ENCODE measurements at regions not wholly inside any gene's neighbourhood (a gene's known extent, or its start where the extent isn't known, plus 50 kb on each side); places are given as distances from the start of the nearest gene placed in this dataset.
"Not testable (repeated sequence)": the region's sequence is repeated elsewhere in the genome, so short reads cannot be mapped to it uniquely, and the experiment has no call there.

DNA sequence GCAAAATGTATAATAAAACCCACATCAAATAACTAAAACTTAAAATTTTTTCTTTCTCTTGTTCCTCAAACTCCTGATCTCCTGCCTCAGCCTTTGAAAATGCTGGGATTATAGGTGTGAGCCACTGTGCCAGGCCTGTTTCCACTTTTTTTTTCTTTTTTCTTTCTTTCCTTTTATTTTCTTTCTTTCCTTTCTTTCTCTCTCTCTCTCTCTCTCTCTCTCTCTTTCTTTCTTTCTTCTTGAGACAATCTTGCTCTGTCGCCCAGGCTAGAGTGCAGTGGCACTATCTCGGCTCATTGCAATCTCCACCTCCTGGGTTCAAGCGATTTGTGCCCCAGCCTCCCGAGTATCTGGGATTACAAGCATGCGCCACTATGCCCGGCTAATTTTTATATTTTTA is 164.6 kb downstream of the OR2B2 start:
- no peak for DNase-seq
- Mint-ChIP-seq H3K27me3 (ENCODE audit: unreplicated experiment) (peaks cover 16% of the 10 kb centered on the region), H3K4me3 (ENCODE audit: unreplicated experiment) (no peak overlapping the region), H3K4me1 (ENCODE audit: low read depth, unreplicated experiment) (no peaks in the 10 kb centered on the region), H3K27ac (ENCODE audit: unreplicated experiment) (no peak overlapping the region), H3K36me3 (ENCODE audit: unreplicated experiment) (no peaks in the 10 kb centered on the region), H3K9me3 (ENCODE audit: unreplicated experiment) (peaks cover 7% of the 10 kb centered on the region)
- no peak for TF ChIP-seq CTCF (IDR thresholded peaks at IDR 0.05; ENCODE audit: partially characterized antibody, unreplicated experiment)

- H3K4me1 Mint-ChIP-seq (ENCODE audit: low read depth, unreplicated experiment); H3K27ac Mint-ChIP-seq (ENCODE audit: unreplicated experiment); DNase-seq; H3K9me3 Mint-ChIP-seq (ENCODE audit: unreplicated experiment); H3K36me3 Mint-ChIP-seq (ENCODE audit: unreplicated experiment); H3K4me3 Mint-ChIP-seq (ENCODE audit: unreplicated experiment): not testable (repeated sequence)
- H3K27me3 Mint-ChIP-seq (ENCODE audit: unreplicated experiment): peaks cover 11% of the 10 kb centered on the region
Measured at GRCh38 chr6:27746860-27747259, 165.3 kb downstream of the OR2B2 start.

GRCh38 chr6:27743787-27744186 is 168.4 kb downstream of the OR2B2 start:
- no peak overlapping the region for H3K4me3 Mint-ChIP-seq (ENCODE audit: unreplicated experiment)
- DNase-seq: no peak
- no peak for TF ChIP-seq CTCF (IDR thresholded peaks at IDR 0.05; ENCODE audit: partially characterized antibody, unreplicated experiment)
- H3K27ac Mint-ChIP-seq (ENCODE audit: unreplicated experiment): no peak overlapping the region
- peaks cover 1% of the 10 kb centered on the region for H3K9me3 Mint-ChIP-seq (ENCODE audit: unreplicated experiment)
- H3K27me3 Mint-ChIP-seq (ENCODE audit: unreplicated experiment): peaks cover 13% of the 10 kb centered on the region
- H3K36me3 Mint-ChIP-seq (ENCODE audit: unreplicated experiment): no peaks in the 10 kb centered on the region
- no peaks in the 10 kb centered on the region for H3K4me1 Mint-ChIP-seq (ENCODE audit: low read depth, unreplicated experiment)

- DNase-seq: no peak
- no peaks in the 10 kb centered on the region for H3K36me3 Mint-ChIP-seq (ENCODE audit: unreplicated experiment)
- peaks cover 15% of the 10 kb centered on the region for H3K27me3 Mint-ChIP-seq (ENCODE audit: unreplicated experiment)
- H3K9me3 Mint-ChIP-seq (ENCODE audit: unreplicated experiment): peaks cover 2% of the 10 kb centered on the region
- H3K4me1 Mint-ChIP-seq (ENCODE audit: low read depth, unreplicated experiment): no peaks in the 10 kb centered on the region
- H3K4me3 Mint-ChIP-seq (ENCODE audit: unreplicated experiment): no peak overlapping the region
- H3K27ac Mint-ChIP-seq (ENCODE audit: unreplicated experiment): no peak overlapping the region
- TF ChIP-seq CTCF (IDR thresholded peaks at IDR 0.05; ENCODE audit: partially characterized antibody, unreplicated experiment): no peak
Measured at GRCh38 chr6:27742833-27743573, 169.2 kb downstream of the OR2B2 start.

DNA sequence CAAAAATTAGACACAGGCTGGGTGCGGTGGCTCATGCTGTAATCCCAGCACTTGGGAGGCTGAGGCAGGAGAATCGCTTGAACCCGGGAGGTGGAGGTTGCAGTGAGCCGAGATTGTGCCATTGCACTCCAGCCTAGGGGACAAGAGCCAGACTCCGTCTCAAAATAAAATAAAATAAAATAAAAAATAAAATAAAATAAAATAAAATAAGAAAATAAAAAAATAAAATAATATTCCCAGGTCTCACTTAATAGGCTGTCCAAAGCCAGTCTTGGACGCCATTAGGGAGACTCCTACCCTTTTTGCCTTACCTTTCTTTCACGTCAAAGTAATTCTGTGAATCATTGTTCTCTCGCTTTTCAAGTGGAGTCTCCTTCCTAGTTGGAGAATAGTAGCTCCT is 172.3 kb downstream of the OR2B2 start:
- not testable (repeated sequence) for H3K27ac Mint-ChIP-seq (ENCODE audit: unreplicated experiment); H3K4me1 Mint-ChIP-seq (ENCODE audit: low read depth, unreplicated experiment); H3K27me3 Mint-ChIP-seq (ENCODE audit: unreplicated experiment); H3K4me3 Mint-ChIP-seq (ENCODE audit: unreplicated experiment); DNase-seq; H3K9me3 Mint-ChIP-seq (ENCODE audit: unreplicated experiment); H3K36me3 Mint-ChIP-seq (ENCODE audit: unreplicated experiment)

- TF ChIP-seq CTCF (IDR thresholded peaks at IDR 0.05; ENCODE audit: partially characterized antibody, unreplicated experiment): no peak
- Mint-ChIP-seq H3K4me1 (ENCODE audit: low read depth, unreplicated experiment) (no peaks in the 10 kb centered on the region), H3K4me3 (ENCODE audit: unreplicated experiment) (no peak overlapping the region), H3K9me3 (ENCODE audit: unreplicated experiment) (peaks cover 2% of the 10 kb centered on the region), H3K36me3 (ENCODE audit: unreplicated experiment) (no peaks in the 10 kb centered on the region), H3K27ac (ENCODE audit: unreplicated experiment) (no peak overlapping the region), H3K27me3 (ENCODE audit: unreplicated experiment) (peaks cover 3% of the 10 kb centered on the region)
- no peak for DNase-seq
Measured at GRCh38 chr6:27736686-27737085, 175.5 kb downstream of the OR2B2 start.

All from glutamatergic neuron (in vitro differentiated cells).